Ovary (tissue), 7 donors: ENCODE measurements at regions not wholly inside any gene's neighbourhood (a gene's known extent, or its start where the extent isn't known, plus 50 kb on each side); places are given as distances from the start of the nearest gene placed in this dataset.

Experiments
- DNase-seq, 5 donors: peaks; one replicate each; pipeline ENCODE4 v3.0.0-alpha.2; 2019 to 2020
- H3K27ac ChIP-seq, 2 donors: fragments of 200-600 bp; one replicate each; pipeline versions ENCODE4 v1.5.1 to v1.8.0; 2019 to 2022
- H3K27me3 ChIP-seq: fragments of 200-600 bp; one replicate; pipeline ENCODE4 v1.8.0; 2022
- H3K36me3 ChIP-seq: fragments of 200-600 bp; sonication (generic); one replicate; pipeline ENCODE4 v1.5.1; 2019
- H3K4me1 ChIP-seq: one replicate; pipeline ENCODE4 v1.8.1; 2013; ENCODE audit warnings: mild to moderate bottlenecking, moderate library complexity; ENCODE audit not compliant: insufficient read depth
- H3K4me3 ChIP-seq: fragments of 200-600 bp; sonication (generic); one replicate; pipeline ENCODE4 v1.5.1; 2017
- H3K9me3 ChIP-seq, 2 donors: fragments of 200-600 bp in 1 of 2; sonication (generic) in 1 of 2; one replicate each; pipeline versions ENCODE4 v1.5.1 to v1.8.1; 2013 to 2019; ENCODE audit warnings: mild to moderate bottlenecking in 1 of 2, moderate library complexity in 1 of 2
- CTCF ChIP-seq, 3 donors: fragments of 450-650 bp in 2 of 3; fragments of 200-600 bp in 1 of 3; IDR thresholded peaks; one replicate each; pipeline versions ENCODE4 v1.5.1 to v1.8.0; 2016 to 2022; ENCODE audit warnings: antibody characterized with exemption in 3 of 3, mild to moderate bottlenecking in 1 of 3
- EP300 ChIP-seq: sonication (generic); formaldehyde crosslinking; IDR thresholded peaks from one replicate; pipeline ENCODE4 v1.6.1; 2017; ENCODE audit warnings: antibody characterized with exemption
- POLR2A ChIP-seq: fragments of 450-650 bp; IDR thresholded peaks from one replicate; pipeline ENCODE4 v1.6.1; 2017; ENCODE audit warnings: antibody characterized with exemption, mild to moderate bottlenecking, moderate library complexity
- WGBS, 3 donors: extraction: QIAGEN DNeasy Blood & Tissue Kit in 1 of 3; methylation state at CpG; one replicate each; pipeline versions ENCODE4 v1.1.5 to v1.1.7; 2013 to 2017; 5-methylcytosine and 5-hydroxymethylcytosine counted together
- intact Hi-C, 4 donors: fragments of 100-400 bp; cut with DNase I; formaldehyde crosslinking; loops; one replicate each; pipeline versions ENCODE4 v1.11.0 to v1.15.1; 2022 to 2023
- donor health status: DM: no; HTN: no; CAD: no; lungs with moderate emphysema.
- donor health status: DM: no; HTN: no; CAD: no.
- donor health status: Bipolar disorder and iron deficiency.
- donor health status: DM: no; HTN: no; CAD: no.
- donor health status: DM: yes; HTN: yes; CAD: no.

DNA sequence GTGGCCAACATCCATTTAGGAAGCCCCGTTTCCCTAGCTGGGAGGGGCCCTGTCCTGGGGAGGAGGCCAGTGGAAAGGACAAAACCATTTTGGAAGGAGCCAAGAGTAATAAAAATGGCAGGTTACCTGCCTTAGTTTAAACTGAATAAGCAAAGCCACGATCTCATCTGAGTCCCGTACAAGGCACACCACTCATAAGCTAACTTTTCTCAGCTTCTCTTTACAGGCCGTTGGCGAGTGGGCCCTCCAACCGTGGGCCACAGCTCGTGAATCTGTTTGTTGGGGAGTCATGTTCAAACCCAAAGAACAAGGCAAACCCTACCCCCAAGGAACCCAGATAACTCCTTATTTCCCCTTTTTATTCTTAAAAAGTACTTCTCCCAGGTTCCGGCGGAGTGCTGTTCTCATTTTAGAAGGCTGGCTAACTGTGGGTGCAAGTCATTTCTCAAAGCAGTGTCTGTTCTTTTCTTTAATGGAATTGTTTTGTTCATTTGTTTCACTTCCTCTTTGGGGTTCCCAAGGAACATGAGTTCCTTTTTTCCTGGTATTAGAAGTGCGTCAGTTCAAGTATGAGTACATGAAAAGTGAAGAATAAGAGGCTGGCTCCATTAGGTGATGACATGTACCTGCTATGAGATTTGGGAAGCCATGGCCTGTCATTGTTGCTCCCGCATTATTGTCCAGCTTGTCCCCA, 89.0 kb downstream of the PSMG1 start:
- H3K4me1 ChIP-seq, result no peaks in the 10 kb centered on the region
- no peak for DNase-seq
- H3K9me3 ChIP-seq, result no peaks in the 10 kb centered on the region
- no peak for TF ChIP-seq CTCF (IDR thresholded peaks at IDR 0.05)
- H3K27ac ChIP-seq, result no peak overlapping the region
- H3K4me3 ChIP-seq, result no peak overlapping the region
- intact Hi-C loops, result loop anchor here in 1 of 4 donors (10.0 kb wide), 1 partner anchor 79 kb away; no protein-coding TSS in a partner anchor
- WGBS, 3 donors, result 83 to 90% (median 85%) methylated on average over 11 of the region's 11 CpGs
- no peaks in the 10 kb centered on the region for H3K36me3 ChIP-seq
- H3K27me3 ChIP-seq, result no peaks in the 10 kb centered on the region

- H3K4me3 ChIP-seq, result no peak overlapping the region
- no peak for DNase-seq
- H3K4me1 ChIP-seq, result no peaks in the 10 kb centered on the region
- no peaks in the 10 kb centered on the region for H3K27me3 ChIP-seq
- no peak for TF ChIP-seq EP300
- TF ChIP-seq CTCF (IDR thresholded peaks at IDR 0.05), result no peak
- TF ChIP-seq POLR2A, result no peak
- H3K27ac ChIP-seq, result no peak overlapping the region
- 85 to 96% (median 93%) methylated on average over 17 of the region's 17 CpGs for WGBS, 3 donors
- intact Hi-C loops, result loop anchor here in 1 of 4 donors (10.0 kb wide), 1 partner anchor 79 kb away; no protein-coding TSS in a partner anchor
- no peaks in the 10 kb centered on the region for H3K9me3 ChIP-seq
- H3K36me3 ChIP-seq, result no peaks in the 10 kb centered on the region
These were observed 89.7 kb downstream of the PSMG1 start for GRCh38 chr21:39093526-39093925.

DNA sequence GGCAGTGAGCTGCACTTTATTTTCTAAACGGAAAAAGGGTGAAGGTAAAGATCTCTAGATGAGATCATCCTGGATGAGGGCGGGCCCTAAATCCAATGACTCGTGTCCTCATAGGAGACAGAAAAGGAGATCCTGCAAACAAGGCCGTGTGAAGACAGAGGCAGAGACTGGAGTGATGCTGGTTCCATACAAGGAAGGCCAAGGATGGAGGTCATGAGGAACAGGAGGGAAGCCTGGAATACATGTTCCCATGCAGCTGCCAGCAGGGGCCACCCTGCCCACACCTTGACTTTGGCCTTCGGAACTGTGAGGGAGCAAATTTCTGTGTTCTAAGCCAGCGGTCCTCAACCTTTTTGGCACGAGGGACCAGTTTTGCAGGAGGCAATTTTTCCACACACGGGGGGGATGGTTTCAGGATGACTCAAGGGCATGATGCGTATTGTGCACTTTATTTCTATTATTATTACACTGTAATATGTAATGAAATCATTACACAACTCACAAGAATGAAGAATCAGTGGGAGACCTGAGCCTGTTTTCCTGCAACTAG, 94.3 kb downstream of the PSMG1 start:
- no peaks in the 10 kb centered on the region for H3K9me3 ChIP-seq
- intact Hi-C loops, result no loop called here
- TF ChIP-seq CTCF (IDR thresholded peaks at IDR 0.05) (no peak), POLR2A (no peak), EP300 (no peak)
- WGBS, 3 donors, result 75 to 83% (median 75%) methylated on average over 9 of the region's 9 CpGs
- no peak for DNase-seq
- H3K36me3 ChIP-seq, result no peaks in the 10 kb centered on the region
- no peaks in the 10 kb centered on the region for H3K27me3 ChIP-seq
- no peak overlapping the region for H3K4me3 ChIP-seq
- H3K27ac ChIP-seq, result no peak overlapping the region
- H3K4me1 ChIP-seq, result no peaks in the 10 kb centered on the region

GRCh38 chr21:39088031-39088370, 95.2 kb downstream of the PSMG1 start:
- Histone ChIP-seq H3K27me3 (no peaks in the 10 kb centered on the region), H3K4me1 (peaks cover 1% of the 10 kb centered on the region), H3K9me3 (no peaks in the 10 kb centered on the region), H3K36me3 (no peaks in the 10 kb centered on the region), H3K4me3 (no peak overlapping the region), H3K27ac (no peak overlapping the region)
- 85 to 96% (median 88%) methylated on average over 6 of the region's 6 CpGs for WGBS, 3 donors
- intact Hi-C loops, result no loop called here
- DNase-seq, result no peak
- TF ChIP-seq CTCF (IDR thresholded peaks at IDR 0.05) (no peak), EP300 (no peak), POLR2A (no peak)
